ENCODE measurements at regions not wholly inside any gene's neighbourhood (a gene's known extent, or its start where the extent isn't known, plus 50 kb on each side); places are given as distances from the start of the nearest gene placed in this dataset.

DNA sequence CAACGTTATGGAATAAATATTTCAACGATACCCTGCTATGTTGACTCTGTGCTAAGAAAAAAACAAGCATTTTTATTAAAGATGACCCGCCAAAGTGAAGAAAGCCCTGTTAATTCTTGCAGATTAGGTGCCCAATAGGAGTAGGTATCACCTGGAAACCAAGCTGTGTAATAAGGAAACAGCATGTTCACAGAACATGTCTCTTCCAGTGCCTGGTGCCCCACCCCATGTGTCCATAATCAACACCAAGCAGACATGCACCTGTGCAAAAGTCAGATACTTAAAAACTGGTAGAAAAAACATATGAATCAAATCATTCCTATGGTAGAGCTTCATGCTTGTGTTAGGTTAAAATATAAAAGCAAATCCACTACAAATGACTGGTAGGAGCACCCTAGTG is 327.1 kb downstream of the SHANK2 start:
- no peak overlapping the region for H3K27ac Mint-ChIP-seq (ENCODE audit: unreplicated experiment)
- DNase-seq (ENCODE audit: low spot score): no peak
- H3K27me3 Mint-ChIP-seq (ENCODE audit: low read depth): peaks cover 10% of the 10 kb centered on the region
- H3K4me1 Mint-ChIP-seq (ENCODE audit: low read depth): no peaks in the 10 kb centered on the region
- TF ChIP-seq, protein P1, sequence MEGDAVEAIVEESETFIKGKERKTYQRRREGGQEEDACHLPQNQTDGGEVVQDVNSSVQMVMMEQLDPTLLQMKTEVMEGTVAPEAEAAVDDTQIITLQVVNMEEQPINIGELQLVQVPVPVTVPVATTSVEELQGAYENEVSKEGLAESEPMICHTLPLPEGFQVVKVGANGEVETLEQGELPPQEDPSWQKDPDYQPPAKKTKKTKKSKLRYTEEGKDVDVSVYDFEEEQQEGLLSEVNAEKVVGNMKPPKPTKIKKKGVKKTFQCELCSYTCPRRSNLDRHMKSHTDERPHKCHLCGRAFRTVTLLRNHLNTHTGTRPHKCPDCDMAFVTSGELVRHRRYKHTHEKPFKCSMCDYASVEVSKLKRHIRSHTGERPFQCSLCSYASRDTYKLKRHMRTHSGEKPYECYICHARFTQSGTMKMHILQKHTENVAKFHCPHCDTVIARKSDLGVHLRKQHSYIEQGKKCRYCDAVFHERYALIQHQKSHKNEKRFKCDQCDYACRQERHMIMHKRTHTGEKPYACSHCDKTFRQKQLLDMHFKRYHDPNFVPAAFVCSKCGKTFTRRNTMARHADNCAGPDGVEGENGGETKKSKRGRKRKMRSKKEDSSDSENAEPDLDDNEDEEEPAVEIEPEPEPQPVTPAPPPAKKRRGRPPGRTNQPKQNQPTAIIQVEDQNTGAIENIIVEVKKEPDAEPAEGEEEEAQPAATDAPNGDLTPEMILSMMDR (IDR thresholded peaks at IDR 0.05): no peak
- H3K9me3 Mint-ChIP-seq (ENCODE audit: low read depth): peaks cover 24% of the 10 kb centered on the region
- no peak overlapping the region for H3K4me3 Mint-ChIP-seq (ENCODE audit: unreplicated experiment)
- peaks cover 8% of the 10 kb centered on the region for H3K36me3 Mint-ChIP-seq (ENCODE audit: low read depth)

DNA sequence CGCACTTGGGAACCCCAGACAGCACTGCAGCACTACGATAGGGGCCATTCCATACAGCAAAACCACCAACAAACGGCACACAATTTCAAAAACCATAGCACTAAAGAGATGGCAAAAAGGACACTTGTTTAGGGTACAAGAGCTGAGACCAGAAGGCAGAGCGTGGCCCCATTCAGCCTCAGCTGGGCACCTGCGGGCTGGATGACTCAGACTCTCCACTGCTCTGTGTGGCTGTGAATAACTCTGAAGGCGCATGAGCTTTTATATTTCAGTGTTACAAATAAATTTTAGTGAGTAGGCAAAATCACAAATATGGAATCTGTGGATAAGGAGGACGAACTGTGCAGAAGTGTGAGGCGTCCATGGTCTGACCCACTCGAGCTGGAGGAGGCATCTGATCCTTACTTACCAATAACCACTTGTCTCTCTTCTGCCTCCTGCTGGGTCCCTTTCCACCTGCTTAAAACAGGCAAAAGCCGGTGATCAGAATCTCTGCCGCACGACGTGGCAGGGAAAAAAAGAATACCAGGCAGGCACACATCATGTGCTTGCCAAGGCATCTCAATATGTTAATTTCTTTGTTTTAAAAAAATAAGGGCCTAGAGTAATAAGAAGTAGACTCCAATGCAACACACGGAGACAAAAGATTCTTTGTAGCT is 325.7 kb downstream of the SHANK2 start:
- H3K27ac Mint-ChIP-seq (ENCODE audit: unreplicated experiment): no peak overlapping the region
- TF ChIP-seq, protein P1 (IDR thresholded peaks at IDR 0.05): no peak
- DNase-seq (ENCODE audit: low spot score): peak; percentile 8
- peaks cover 8% of the 10 kb centered on the region for H3K36me3 Mint-ChIP-seq (ENCODE audit: low read depth)
- no peaks in the 10 kb centered on the region for H3K4me1 Mint-ChIP-seq (ENCODE audit: low read depth)
- H3K4me3 Mint-ChIP-seq (ENCODE audit: unreplicated experiment): no peak overlapping the region
- peaks cover 10% of the 10 kb centered on the region for H3K27me3 Mint-ChIP-seq (ENCODE audit: low read depth)
- H3K9me3 Mint-ChIP-seq (ENCODE audit: low read depth): peaks cover 15% of the 10 kb centered on the region

DNA sequence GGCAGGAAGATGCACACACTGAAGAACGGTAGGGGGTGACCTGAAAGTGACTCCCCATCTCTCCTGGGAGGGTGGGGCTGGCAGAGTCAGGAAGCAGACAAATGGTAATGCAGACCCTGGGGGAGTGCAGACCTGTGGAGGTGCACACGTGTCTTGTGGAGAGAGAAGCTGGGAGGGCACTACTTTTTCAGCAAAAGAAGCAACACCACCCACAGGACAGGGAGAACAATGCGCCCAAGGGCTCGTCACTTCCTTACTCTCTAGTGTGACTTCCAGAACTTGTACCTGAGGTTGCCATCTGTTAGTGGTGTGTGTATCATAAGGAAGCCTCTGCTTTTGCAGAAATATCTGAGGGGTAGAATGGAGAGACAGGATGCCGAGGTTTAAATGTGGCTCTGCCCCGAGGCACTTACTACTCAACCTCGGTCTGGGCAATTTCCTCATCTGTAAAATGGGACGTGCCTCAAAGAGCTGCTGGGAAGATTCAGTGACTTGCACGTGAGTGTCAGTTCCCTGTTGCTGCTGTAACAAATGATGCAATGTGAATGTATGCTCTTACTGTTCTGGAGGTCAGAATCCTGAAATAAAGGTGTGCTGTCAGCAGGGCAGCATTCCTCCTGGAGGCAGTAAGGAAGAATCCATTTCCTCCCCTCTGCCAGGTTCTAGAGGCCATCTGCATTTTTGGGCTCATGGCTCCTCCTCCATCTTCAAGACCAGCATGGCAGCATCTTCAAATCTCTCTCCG is 323.4 kb downstream of the SHANK2 start:
- H3K9me3 Mint-ChIP-seq (ENCODE audit: low read depth): peaks cover 12% of the 10 kb centered on the region
- peaks cover 14% of the 10 kb centered on the region for H3K27me3 Mint-ChIP-seq (ENCODE audit: low read depth)
- H3K4me1 Mint-ChIP-seq (ENCODE audit: low read depth): no peaks in the 10 kb centered on the region
- H3K27ac Mint-ChIP-seq (ENCODE audit: unreplicated experiment): no peak overlapping the region
- H3K36me3 Mint-ChIP-seq (ENCODE audit: low read depth): no peaks in the 10 kb centered on the region
- DNase-seq (ENCODE audit: low spot score): no peak
- TF ChIP-seq, protein P1 (IDR thresholded peaks at IDR 0.05): no peak
- no peak overlapping the region for H3K4me3 Mint-ChIP-seq (ENCODE audit: unreplicated experiment)

DNA sequence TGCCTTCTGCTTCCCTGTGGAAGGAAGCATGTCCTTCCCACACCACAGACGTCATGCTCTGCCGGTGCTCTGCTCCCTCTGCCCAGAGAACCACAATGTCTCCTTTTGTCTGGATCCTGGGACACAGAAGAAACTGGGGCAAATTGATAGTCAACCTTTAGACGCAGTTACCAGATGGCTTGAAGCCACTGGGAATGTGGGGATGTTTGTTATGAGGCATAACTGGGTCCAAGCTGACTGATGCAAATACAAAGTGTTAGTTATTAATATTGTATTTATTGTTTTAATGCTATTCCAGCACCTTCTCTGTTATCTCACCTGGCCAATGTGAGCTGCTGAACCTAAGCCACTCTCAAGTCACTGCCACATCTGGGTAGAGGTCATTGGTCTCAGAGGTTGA is 322.2 kb downstream of the SHANK2 start:
- Mint-ChIP-seq H3K4me3 (ENCODE audit: unreplicated experiment) (no peak overlapping the region), H3K27me3 (ENCODE audit: low read depth) (peaks cover 14% of the 10 kb centered on the region), H3K9me3 (ENCODE audit: low read depth) (peaks cover 12% of the 10 kb centered on the region), H3K4me1 (ENCODE audit: low read depth) (no peaks in the 10 kb centered on the region), H3K36me3 (ENCODE audit: low read depth) (no peaks in the 10 kb centered on the region), H3K27ac (ENCODE audit: unreplicated experiment) (no peak overlapping the region)
- no peak for DNase-seq (ENCODE audit: low spot score)
- TF ChIP-seq, protein P1 (IDR thresholded peaks at IDR 0.05): no peak

DNA sequence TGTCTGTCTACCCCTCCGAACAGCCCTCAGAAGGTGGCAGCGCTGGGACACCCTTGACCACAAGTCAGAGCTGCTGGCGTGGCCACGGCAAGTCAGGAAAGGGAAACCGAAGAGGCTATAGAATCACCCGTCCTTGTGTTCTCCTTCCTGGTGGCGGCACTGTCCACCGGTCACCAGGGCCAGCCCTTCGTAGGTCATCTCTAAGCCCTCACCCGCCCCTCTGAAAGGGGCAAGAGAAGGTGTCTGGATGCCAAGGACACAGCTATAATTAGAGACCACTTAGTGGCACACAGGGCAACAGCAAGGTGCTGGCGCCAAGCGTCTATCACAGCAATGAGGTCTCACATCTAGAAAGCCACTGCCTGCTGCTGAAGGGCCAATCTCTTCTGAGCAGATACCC is 320.9 kb downstream of the SHANK2 start:
- H3K4me1 Mint-ChIP-seq (ENCODE audit: low read depth): no peaks in the 10 kb centered on the region
- TF ChIP-seq, protein P1 (IDR thresholded peaks at IDR 0.05): no peak
- no peaks in the 10 kb centered on the region for H3K36me3 Mint-ChIP-seq (ENCODE audit: low read depth)
- no peak overlapping the region for H3K27ac Mint-ChIP-seq (ENCODE audit: unreplicated experiment)
- H3K4me3 Mint-ChIP-seq (ENCODE audit: unreplicated experiment): no peak overlapping the region
- DNase-seq (ENCODE audit: low spot score): no peak
- peaks cover 14% of the 10 kb centered on the region for H3K27me3 Mint-ChIP-seq (ENCODE audit: low read depth)
- H3K9me3 Mint-ChIP-seq (ENCODE audit: low read depth): peaks cover 12% of the 10 kb centered on the region

All from chondrocyte (in vitro differentiated cells).